ENCODE measurements at regions not wholly inside any gene's neighbourhood (a gene's known extent, or its start where the extent isn't known, plus 50 kb on each side); places are given as distances from the start of the nearest gene placed in this dataset.
A peak's percentile ranks its signal among the peaks of the same experiment; 100 is the strongest.

GRCh38 chr2:9739531-9739964, 103.7 kb upstream of the TAF1B start:
- peak overlapping the region; percentile 10; the same call in 1 of the 2 replicates for H3K4me3 ChIP-seq (ENCODE audit: low read length)

GRCh38 chr2:9740382-9741073, 102.7 kb upstream of the TAF1B start:
- TF ChIP-seq ZNF274 (IDR thresholded peaks at IDR 0.05; ENCODE audit: low read depth, low read length): no peak
- no peak overlapping the region for H3K4me3 ChIP-seq (ENCODE audit: low read length)

More at GRCh38 chr2:9739531-9739964, 103.7 kb upstream of the TAF1B start:
- no peak for TF ChIP-seq ZNF274 (IDR thresholded peaks at IDR 0.05; ENCODE audit: low read depth, low read length)

GRCh38 chr2:9741110-9741509, 102.2 kb upstream of the TAF1B start:
- H3K4me3 ChIP-seq (ENCODE audit: low read length): no peak overlapping the region
- no peak for TF ChIP-seq ZNF274 (IDR thresholded peaks at IDR 0.05; ENCODE audit: low read depth, low read length)

- no peak for TF ChIP-seq ZNF274 (IDR thresholded peaks at IDR 0.05; ENCODE audit: low read depth, low read length)
- no peak overlapping the region for H3K4me3 ChIP-seq (ENCODE audit: low read length)
Measured at GRCh38 chr2:9742601-9743000, 100.7 kb upstream of the TAF1B start.

GRCh38 chr2:9744256-9745004, 98.8 kb upstream of the TAF1B start:
- TF ChIP-seq ZNF274 (IDR thresholded peaks at IDR 0.05; ENCODE audit: low read depth, low read length): no peak

GRCh38 chr2:9745153-9745899, 97.9 kb upstream of the TAF1B start:
- TF ChIP-seq ZNF274 (IDR thresholded peaks at IDR 0.05; ENCODE audit: low read depth, low read length): no peak
- H3K4me3 ChIP-seq (ENCODE audit: low read length): no peak overlapping the region

More at GRCh38 chr2:9744256-9745004, 98.8 kb upstream of the TAF1B start:
- no peak overlapping the region for H3K4me3 ChIP-seq (ENCODE audit: low read length)

GRCh38 chr2:9747396-9747795, 95.9 kb upstream of the TAF1B start:
- no peak overlapping the region for H3K4me3 ChIP-seq (ENCODE audit: low read length)
- TF ChIP-seq ZNF274 (IDR thresholded peaks at IDR 0.05; ENCODE audit: low read depth, low read length): no peak

GRCh38 chr2:9748577-9748976, 94.7 kb upstream of the TAF1B start:
- H3K4me3 ChIP-seq (ENCODE audit: low read length): no peak overlapping the region
- TF ChIP-seq ZNF274 (IDR thresholded peaks at IDR 0.05; ENCODE audit: low read depth, low read length): no peak

- no peak overlapping the region for H3K4me3 ChIP-seq (ENCODE audit: low read length)
- no peak for TF ChIP-seq ZNF274 (IDR thresholded peaks at IDR 0.05; ENCODE audit: low read depth, low read length)
Measured at GRCh38 chr2:9749546-9750223, 93.6 kb upstream of the TAF1B start.

- no peak for TF ChIP-seq ZNF274 (IDR thresholded peaks at IDR 0.05; ENCODE audit: low read depth, low read length)
- H3K4me3 ChIP-seq (ENCODE audit: low read length): no peak overlapping the region
Measured at GRCh38 chr2:9750224-9751215, 92.8 kb upstream of the TAF1B start.

GRCh38 chr2:9751831-9752230, 91.4 kb upstream of the TAF1B start:
- no peak overlapping the region for H3K4me3 ChIP-seq (ENCODE audit: low read length)
- TF ChIP-seq ZNF274 (IDR thresholded peaks at IDR 0.05; ENCODE audit: low read depth, low read length): no peak

- TF ChIP-seq ZNF274 (IDR thresholded peaks at IDR 0.05; ENCODE audit: low read depth, low read length): no peak
- H3K4me3 ChIP-seq (ENCODE audit: low read length): no peak overlapping the region
Measured at GRCh38 chr2:9752441-9753275, 90.6 kb upstream of the TAF1B start.
